ENCODE measurements at regions not wholly inside any gene's neighbourhood (a gene's known extent, or its start where the extent isn't known, plus 50 kb on each side); places are given as distances from the start of the nearest gene placed in this dataset.

- TF ChIP-seq CTCF (IDR thresholded peaks at IDR 0.05) (no peak), POLR2A (IDR thresholded peaks at IDR 0.05) (no peak)
Measured at GRCh38 chr3:103960819-103961218, 1405.9 kb upstream of the ALCAM start.
